ENCODE measurements at regions not wholly inside any gene's neighbourhood (a gene's known extent, or its start where the extent isn't known, plus 50 kb on each side); places are given as distances from the start of the nearest gene placed in this dataset.

DNA sequence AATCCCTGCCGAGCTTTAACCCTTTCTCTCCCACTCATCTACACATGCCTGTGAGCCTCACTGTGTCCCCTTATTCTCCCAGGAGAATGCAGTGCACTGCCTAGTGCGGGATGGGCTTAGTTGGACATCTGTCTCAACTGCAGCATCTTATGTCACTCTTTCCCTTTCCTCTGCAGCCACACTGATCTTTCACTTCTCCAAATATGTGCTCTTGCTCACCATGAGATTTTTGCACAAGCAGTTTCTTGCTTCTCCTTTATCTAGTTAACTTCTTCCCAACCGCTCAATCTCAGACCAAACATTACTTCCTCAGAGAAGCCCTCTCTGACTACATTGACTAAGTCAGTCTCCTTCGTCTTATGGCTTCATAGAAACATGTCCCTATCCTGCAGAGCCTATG is 292.3 kb downstream of the KBTBD8 start:
- peak in 3 of 14 donors; percentile 4 to 27 (median 5) for DNase-seq

DNA sequence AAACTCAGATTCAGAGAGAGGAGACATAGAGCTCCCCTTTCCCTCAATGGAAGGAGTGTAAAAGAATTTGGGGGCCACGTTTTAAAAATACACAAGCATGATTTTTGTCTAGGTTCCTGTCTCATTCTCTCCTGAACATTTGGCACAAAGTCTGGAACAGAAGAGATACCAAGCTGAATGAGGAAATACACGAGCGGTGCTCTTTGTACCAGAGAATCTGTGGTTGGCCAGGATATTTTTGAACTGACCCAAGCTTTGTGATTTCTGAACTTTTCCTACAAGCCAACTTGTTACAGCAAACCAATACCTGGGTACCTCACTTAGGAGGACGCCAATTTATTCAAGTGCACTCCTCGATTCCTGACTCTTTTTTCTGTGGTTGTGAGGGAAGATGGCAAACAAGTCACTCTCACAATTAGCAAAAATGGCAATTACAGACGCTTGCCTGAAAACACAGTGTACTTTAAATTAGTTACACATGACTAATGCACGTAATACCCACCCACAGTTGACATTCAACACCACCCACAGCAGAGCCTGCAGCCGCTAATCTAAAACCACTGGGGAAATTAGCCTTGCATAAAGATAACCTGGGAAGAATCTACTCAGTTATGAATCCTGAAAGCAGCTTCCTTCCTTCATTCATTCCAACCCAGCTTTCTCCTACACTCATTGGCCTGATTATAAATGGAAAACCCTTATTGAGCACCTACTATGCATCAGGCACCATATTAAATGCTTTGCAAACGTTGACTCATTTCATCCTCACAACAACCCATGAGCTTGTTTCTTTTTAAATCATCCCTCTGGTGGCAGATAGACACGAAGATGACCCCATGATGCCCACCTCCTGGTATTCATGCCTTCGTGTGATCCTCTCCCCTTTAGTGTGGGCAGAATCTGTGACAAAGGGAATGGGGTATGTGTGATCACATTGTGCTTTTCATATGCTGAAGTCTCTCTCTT is 293.5 kb downstream of the KBTBD8 start:
- DNase-seq: no peak

- no peak for DNase-seq
Observed at GRCh38 chr3:67292356-67293121, 294.4 kb downstream of the KBTBD8 start.

GRCh38 chr3:67294341-67294740 is 296.2 kb downstream of the KBTBD8 start:
- DNase-seq: no peak

- DNase-seq: no peak
Observed at GRCh38 chr3:67296039-67296892, 298.2 kb downstream of the KBTBD8 start.

DNA sequence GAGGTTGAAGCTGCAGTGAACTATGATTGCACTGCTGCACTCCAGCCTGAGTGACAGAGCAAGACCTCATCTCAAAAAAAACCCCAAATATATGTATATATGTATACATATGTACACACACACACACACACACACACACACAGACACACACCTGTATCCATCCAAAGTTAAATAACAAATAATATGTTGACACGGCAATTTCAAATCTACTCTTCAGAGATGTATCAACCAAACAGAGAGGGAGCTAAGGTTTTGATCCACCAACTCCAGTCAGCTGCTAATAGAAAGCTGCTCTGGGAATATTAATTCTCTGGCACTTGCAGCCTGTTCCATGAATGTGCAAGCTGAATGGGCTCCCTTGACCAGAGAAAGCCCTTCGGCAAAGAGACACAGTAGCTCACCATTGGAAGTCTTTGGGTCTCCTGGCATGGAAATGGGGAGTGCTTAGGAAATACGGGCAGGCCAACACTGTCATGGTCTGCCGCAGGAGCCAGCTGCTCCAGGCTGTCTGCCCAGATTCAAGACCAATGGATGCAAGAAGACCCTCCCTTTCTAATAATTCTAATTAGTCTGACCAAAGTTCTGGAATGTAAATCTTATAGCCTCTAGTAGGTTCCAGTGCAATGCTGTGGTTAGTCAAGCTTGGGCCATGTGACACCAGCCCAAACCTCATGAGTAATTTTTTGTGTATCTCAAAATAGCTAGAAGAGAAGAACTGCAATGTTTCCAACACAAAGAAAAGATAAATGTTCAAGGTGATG is 299.8 kb downstream of the KBTBD8 start:
- DNase-seq: no peak

- DNase-seq: no peak
Observed at GRCh38 chr3:67301556-67301955, 303.4 kb downstream of the KBTBD8 start.

GRCh38 chr3:67302489-67302888 is 304.4 kb downstream of the KBTBD8 start:
- DNase-seq: no peak

GRCh38 chr3:67305160-67305559 is 307.1 kb downstream of the KBTBD8 start:
- DNase-seq: no peak

DNA sequence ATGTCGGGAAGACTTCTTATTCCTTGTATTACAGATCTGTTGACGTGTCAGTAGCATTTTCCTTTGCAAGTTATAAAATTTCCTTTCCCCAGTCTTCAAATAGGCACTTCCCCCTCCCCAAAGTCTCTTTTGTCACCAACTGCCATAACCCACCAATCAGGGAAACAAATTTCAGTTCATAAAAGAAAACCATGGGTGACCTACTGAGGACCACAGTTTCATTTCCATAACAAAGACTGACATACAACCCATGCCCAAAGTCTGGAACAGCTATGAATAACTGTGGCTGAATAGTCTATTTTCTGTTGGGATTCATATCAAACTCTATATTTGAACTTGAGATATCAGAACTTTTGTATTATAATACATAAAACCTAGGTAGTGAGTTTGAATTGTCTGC is 307.8 kb downstream of the KBTBD8 start:
- no peak for DNase-seq

- no peak for DNase-seq
Observed at GRCh38 chr3:67311440-67311839, 313.3 kb downstream of the KBTBD8 start.

GRCh38 chr3:67312155-67312554 is 314.0 kb downstream of the KBTBD8 start:
- DNase-seq: no peak

- DNase-seq: no peak
Observed at GRCh38 chr3:67318162-67318561, 320.1 kb downstream of the KBTBD8 start.

DNA sequence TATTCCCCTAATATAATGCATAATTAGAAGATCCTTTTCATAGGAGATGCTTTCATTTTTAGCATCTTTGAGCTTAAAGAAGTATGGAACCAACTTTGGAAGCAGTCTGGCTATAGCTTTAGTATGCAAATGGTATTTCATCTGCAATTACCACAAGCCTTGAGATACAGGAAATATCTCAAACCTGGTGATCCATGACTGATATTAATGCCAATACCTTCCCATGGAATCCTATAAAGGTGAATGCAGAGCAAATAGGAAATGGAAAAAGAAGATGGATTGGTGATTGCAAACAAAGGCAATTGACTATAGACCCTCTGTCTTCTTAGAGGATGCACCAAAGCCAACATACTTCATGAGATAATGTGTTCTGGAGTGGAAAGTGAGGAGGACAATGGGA is 326.4 kb downstream of the KBTBD8 start:
- DNase-seq: no peak
